ENCODE measurements at regions not wholly inside any gene's neighbourhood (a gene's known extent, or its start where the extent isn't known, plus 50 kb on each side); places are given as distances from the start of the nearest gene placed in this dataset.

- Histone ChIP-seq H3K79me2 (replicated peaks; ENCODE audit: insufficient read depth) (no peaks in the 10 kb centered on the region), H3K36me3 (ENCODE audit: insufficient read depth) (0 out of 2 replicates have a peak, but pooled peaks cover 4% of the 10 kb centered on the region), H3K4me1 (ENCODE audit: insufficient read depth) (no peaks in the 10 kb centered on the region), H3F3A (replicated peaks; ENCODE audit: low read depth) (no peaks in the 10 kb centered on the region), H3K27ac (ENCODE audit: low read depth) (no peak overlapping the region), H3K9me2 (ENCODE audit: insufficient read depth) (peaks cover 12% of the 10 kb centered on the region; the same call in 1 of the 2 replicates), H2AFZ (no peak overlapping the region), H3K27me3 (ENCODE audit: insufficient read depth) (no peaks in the 10 kb centered on the region), H3K4me3 (no peak overlapping the region), H4K20me1 (replicated peaks; ENCODE audit: insufficient read depth) (no peaks in the 10 kb centered on the region), H3K4me2 (no peak overlapping the region)
- ATAC-seq (no peak), DNase-seq (ENCODE audit: low spot score) (no peak)
- Mint-ChIP-seq H3K4me1 (peaks cover 4% of the 10 kb centered on the region; the same call in 2 of the 3 replicates), H3K9me3 (peaks cover 28% of the 10 kb centered on the region), H3K27me3 (ENCODE audit: insufficient read depth, low read depth, poor library complexity) (no peaks in the 10 kb centered on the region), H3K27ac (no peak overlapping the region), H3K4me3 (no peak overlapping the region), H3K36me3 (ENCODE audit: low read depth) (peaks cover 22% of the 10 kb centered on the region)
- TF ChIP-seq JUNB (IDR thresholded peaks at IDR 0.05; ENCODE audit: unreplicated experiment) (no peak), CREB1 (CRISPR knock-in tag; IDR thresholded peaks at IDR 0.05; ENCODE audit: low read depth) (no peak), ETS1 (IDR thresholded peaks at IDR 0.05) (no peak), POLR2AphosphoS5 (IDR thresholded peaks at IDR 0.05; ENCODE audit: low read depth) (no peak), ZNF331 (CRISPR knock-in tag; IDR thresholded peaks at IDR 0.05; ENCODE audit: low read depth) (no peak), STAT1 (IDR thresholded peaks at IDR 0.05; ENCODE audit: unreplicated experiment) (no peak), ZNF114 (CRISPR knock-in tag; IDR thresholded peaks at IDR 0.05) (no peak), EZH2phosphoT487 (IDR thresholded peaks at IDR 0.05; ENCODE audit: unreplicated experiment) (no peak), EZH2 (IDR thresholded peaks at IDR 0.05; ENCODE audit: low read depth, unreplicated experiment) (no peak), NANOG (IDR thresholded peaks at IDR 0.05; ENCODE audit: borderline replicate concordance) (no peak)
- TF ChIP-seq, protein P1, sequence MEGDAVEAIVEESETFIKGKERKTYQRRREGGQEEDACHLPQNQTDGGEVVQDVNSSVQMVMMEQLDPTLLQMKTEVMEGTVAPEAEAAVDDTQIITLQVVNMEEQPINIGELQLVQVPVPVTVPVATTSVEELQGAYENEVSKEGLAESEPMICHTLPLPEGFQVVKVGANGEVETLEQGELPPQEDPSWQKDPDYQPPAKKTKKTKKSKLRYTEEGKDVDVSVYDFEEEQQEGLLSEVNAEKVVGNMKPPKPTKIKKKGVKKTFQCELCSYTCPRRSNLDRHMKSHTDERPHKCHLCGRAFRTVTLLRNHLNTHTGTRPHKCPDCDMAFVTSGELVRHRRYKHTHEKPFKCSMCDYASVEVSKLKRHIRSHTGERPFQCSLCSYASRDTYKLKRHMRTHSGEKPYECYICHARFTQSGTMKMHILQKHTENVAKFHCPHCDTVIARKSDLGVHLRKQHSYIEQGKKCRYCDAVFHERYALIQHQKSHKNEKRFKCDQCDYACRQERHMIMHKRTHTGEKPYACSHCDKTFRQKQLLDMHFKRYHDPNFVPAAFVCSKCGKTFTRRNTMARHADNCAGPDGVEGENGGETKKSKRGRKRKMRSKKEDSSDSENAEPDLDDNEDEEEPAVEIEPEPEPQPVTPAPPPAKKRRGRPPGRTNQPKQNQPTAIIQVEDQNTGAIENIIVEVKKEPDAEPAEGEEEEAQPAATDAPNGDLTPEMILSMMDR (conservative IDR thresholded peaks at IDR 0.05; ENCODE audit: low read depth in 2 of 2): no peak
- TF ChIP-seq, protein P2, sequence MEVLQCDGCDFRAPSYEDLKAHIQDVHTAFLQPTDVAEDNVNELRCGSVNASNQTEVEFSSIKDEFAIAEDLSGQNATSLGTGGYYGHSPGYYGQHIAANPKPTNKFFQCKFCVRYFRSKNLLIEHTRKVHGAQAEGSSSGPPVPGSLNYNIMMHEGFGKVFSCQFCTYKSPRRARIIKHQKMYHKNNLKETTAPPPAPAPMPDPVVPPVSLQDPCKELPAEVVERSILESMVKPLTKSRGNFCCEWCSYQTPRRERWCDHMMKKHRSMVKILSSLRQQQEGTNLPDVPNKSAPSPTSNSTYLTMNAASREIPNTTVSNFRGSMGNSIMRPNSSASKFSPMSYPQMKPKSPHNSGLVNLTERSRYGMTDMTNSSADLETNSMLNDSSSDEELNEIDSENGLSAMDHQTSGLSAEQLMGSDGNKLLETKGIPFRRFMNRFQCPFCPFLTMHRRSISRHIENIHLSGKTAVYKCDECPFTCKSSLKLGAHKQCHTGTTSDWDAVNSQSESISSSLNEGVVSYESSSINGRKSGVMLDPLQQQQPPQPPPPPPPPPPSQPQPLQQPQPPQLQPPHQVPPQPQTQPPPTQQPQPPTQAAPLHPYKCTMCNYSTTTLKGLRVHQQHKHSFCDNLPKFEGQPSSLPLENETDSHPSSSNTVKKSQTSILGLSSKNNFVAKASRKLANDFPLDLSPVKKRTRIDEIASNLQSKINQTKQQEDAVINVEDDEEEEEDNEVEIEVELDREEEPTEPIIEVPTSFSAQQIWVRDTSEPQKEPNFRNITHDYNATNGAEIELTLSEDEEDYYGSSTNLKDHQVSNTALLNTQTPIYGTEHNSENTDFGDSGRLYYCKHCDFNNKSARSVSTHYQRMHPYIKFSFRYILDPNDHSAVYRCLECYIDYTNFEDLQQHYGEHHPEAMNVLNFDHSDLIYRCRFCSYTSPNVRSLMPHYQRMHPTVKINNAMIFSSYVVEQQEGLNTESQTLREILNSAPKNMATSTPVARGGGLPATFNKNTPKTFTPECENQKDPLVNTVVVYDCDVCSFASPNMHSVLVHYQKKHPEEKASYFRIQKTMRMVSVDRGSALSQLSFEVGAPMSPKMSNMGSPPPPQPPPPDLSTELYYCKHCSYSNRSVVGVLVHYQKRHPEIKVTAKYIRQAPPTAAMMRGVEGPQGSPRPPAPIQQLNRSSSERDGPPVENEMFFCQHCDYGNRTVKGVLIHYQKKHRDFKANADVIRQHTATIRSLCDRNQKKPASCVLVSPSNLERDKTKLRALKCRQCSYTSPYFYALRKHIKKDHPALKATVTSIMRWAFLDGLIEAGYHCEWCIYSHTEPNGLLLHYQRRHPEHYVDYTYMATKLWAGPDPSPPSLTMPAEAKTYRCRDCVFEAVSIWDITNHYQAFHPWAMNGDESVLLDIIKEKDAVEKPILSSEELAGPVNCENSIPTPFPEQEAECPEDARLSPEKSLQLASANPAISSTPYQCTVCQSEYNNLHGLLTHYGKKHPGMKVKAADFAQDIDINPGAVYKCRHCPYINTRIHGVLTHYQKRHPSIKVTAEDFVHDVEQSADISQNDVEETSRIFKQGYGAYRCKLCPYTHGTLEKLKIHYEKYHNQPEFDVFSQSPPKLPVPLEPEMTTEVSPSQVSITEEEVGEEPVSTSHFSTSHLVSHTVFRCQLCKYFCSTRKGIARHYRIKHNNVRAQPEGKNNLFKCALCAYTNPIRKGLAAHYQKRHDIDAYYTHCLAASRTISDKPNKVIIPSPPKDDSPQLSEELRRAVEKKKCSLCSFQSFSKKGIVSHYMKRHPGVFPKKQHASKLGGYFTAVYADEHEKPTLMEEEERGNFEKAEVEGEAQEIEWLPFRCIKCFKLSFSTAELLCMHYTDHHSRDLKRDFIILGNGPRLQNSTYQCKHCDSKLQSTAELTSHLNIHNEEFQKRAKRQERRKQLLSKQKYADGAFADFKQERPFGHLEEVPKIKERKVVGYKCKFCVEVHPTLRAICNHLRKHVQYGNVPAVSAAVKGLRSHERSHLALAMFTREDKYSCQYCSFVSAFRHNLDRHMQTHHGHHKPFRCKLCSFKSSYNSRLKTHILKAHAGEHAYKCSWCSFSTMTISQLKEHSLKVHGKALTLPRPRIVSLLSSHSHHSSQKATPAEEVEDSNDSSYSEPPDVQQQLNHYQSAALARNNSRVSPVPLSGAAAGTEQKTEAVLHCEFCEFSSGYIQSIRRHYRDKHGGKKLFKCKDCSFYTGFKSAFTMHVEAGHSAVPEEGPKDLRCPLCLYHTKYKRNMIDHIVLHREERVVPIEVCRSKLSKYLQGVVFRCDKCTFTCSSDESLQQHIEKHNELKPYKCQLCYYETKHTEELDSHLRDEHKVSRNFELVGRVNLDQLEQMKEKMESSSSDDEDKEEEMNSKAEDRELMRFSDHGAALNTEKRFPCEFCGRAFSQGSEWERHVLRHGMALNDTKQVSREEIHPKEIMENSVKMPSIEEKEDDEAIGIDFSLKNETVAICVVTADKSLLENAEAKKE (CRISPR knock-in tag; IDR thresholded peaks at IDR 0.05): no peak
- TF ChIP-seq, protein P3, sequence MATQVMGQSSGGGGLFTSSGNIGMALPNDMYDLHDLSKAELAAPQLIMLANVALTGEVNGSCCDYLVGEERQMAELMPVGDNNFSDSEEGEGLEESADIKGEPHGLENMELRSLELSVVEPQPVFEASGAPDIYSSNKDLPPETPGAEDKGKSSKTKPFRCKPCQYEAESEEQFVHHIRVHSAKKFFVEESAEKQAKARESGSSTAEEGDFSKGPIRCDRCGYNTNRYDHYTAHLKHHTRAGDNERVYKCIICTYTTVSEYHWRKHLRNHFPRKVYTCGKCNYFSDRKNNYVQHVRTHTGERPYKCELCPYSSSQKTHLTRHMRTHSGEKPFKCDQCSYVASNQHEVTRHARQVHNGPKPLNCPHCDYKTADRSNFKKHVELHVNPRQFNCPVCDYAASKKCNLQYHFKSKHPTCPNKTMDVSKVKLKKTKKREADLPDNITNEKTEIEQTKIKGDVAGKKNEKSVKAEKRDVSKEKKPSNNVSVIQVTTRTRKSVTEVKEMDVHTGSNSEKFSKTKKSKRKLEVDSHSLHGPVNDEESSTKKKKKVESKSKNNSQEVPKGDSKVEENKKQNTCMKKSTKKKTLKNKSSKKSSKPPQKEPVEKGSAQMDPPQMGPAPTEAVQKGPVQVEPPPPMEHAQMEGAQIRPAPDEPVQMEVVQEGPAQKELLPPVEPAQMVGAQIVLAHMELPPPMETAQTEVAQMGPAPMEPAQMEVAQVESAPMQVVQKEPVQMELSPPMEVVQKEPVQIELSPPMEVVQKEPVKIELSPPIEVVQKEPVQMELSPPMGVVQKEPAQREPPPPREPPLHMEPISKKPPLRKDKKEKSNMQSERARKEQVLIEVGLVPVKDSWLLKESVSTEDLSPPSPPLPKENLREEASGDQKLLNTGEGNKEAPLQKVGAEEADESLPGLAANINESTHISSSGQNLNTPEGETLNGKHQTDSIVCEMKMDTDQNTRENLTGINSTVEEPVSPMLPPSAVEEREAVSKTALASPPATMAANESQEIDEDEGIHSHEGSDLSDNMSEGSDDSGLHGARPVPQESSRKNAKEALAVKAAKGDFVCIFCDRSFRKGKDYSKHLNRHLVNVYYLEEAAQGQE (IDR thresholded peaks at IDR 0.05; ENCODE audit: unreplicated experiment): no peak
Measured at GRCh38 chr7:118429141-118429540, 204.6 kb downstream of the ANKRD7 start.

Data from GM23338 (cell line).